Upper lobe of right lung (tissue), 1 donor: ENCODE measurements at regions not wholly inside any gene's neighbourhood (a gene's known extent, or its start where the extent isn't known, plus 50 kb on each side); places are given as distances from the start of the nearest gene placed in this dataset.
"Not testable (repeated sequence)": the region's sequence is repeated elsewhere in the genome, so short reads cannot be mapped to it uniquely, and the experiment has no call there.

Experiments
- ATAC-seq: fragments of 200-7000 bp; cut with Tn5 transposase; one replicate; pipeline ENCODE4 v1.9.1; 2020; ENCODE audit warnings: mild to moderate bottlenecking, moderate library complexity
- DNase-seq: peaks from one replicate; pipeline ENCODE4 v3.0.0-alpha.2; 2020
- H3K27ac ChIP-seq: fragments of 200-600 bp; one replicate; pipeline ENCODE4 v1.8.0; 2022
- H3K27me3 ChIP-seq: fragments of 200-600 bp; one replicate; pipeline ENCODE4 v1.8.0; 2022; ENCODE audit warnings: mild to moderate bottlenecking
- H3K36me3 ChIP-seq: fragments of 200-600 bp; one replicate; pipeline ENCODE4 v1.8.0; 2022
- H3K4me1 ChIP-seq: fragments of 200-600 bp; one replicate; pipeline ENCODE4 v1.8.0; 2022
- H3K4me3 ChIP-seq: fragments of 200-600 bp; one replicate; pipeline ENCODE4 v1.8.0; 2022; ENCODE audit warnings: mild to moderate bottlenecking
- H3K9me3 ChIP-seq: fragments of 200-600 bp; one replicate; pipeline ENCODE4 v1.8.0; 2022
- CTCF ChIP-seq: fragments of 200-600 bp; IDR thresholded peaks from one replicate; pipeline ENCODE4 v1.8.0; 2022; ENCODE audit warnings: antibody characterized with exemption
- intact Hi-C: fragments of 100-400 bp; cut with DNase I; formaldehyde crosslinking; loops from one replicate; pipeline ENCODE4 v1.11.0; 2022
- donor health status: DM: no; HTN: yes; CAD: no; lungs with severe emphysema.

- DNase-seq (no peak), ATAC-seq (no peak)
- TF ChIP-seq CTCF = no peak
- Histone ChIP-seq H3K4me1 (no peaks in the 10 kb centered on the region), H3K4me3 (no peak overlapping the region), H3K27me3 (no peaks in the 10 kb centered on the region), H3K36me3 (no peaks in the 10 kb centered on the region), H3K27ac (no peak overlapping the region), H3K9me3 (no peaks in the 10 kb centered on the region)
- intact Hi-C loops = no loop called here
These were observed 176.8 kb upstream of the GLRA2 start for GRCh38 chrX:14352511-14352910.

- no peak for ATAC-seq
- no peak for TF ChIP-seq CTCF
These were observed 177.6 kb upstream of the GLRA2 start for GRCh38 chrX:14351611-14352303.

GRCh38 chrX:14347523-14347922, 181.8 kb upstream of the GLRA2 start:
- Histone ChIP-seq H3K36me3 (no peaks in the 10 kb centered on the region), H3K27ac (no peak overlapping the region), H3K4me1 (no peaks in the 10 kb centered on the region), H3K9me3 (no peaks in the 10 kb centered on the region), H3K27me3 (no peaks in the 10 kb centered on the region), H3K4me3 (no peak overlapping the region)
- TF ChIP-seq CTCF = no peak
- ATAC-seq = no peak
- DNase-seq = no peak
- intact Hi-C loops = no loop called here

More at GRCh38 chrX:14351611-14352303, 177.6 kb upstream of the GLRA2 start:
- H3K36me3 ChIP-seq = no peaks in the 10 kb centered on the region
- DNase-seq = no peak
- no peaks in the 10 kb centered on the region for H3K4me1 ChIP-seq
- H3K9me3 ChIP-seq = no peaks in the 10 kb centered on the region
- intact Hi-C loops = no loop called here
- H3K27me3 ChIP-seq = no peaks in the 10 kb centered on the region
- no peak overlapping the region for H3K27ac ChIP-seq
- no peak overlapping the region for H3K4me3 ChIP-seq

- no peak for TF ChIP-seq CTCF
- ATAC-seq = no peak
These were observed 185.0 kb upstream of the GLRA2 start for GRCh38 chrX:14344172-14344940.

GRCh38 chrX:14309431-14309830, 219.9 kb upstream of the GLRA2 start:
- DNase-seq (no peak), ATAC-seq (no peak)
- Histone ChIP-seq H3K9me3 (no peaks in the 10 kb centered on the region), H3K4me3 (no peak overlapping the region), H3K27me3 (no peaks in the 10 kb centered on the region), H3K36me3 (no peaks in the 10 kb centered on the region), H3K27ac (no peak overlapping the region), H3K4me1 (no peaks in the 10 kb centered on the region)
- TF ChIP-seq CTCF = no peak
- intact Hi-C loops = no loop called here

More at GRCh38 chrX:14344172-14344940, 185.0 kb upstream of the GLRA2 start:
- no peak overlapping the region for H3K4me3 ChIP-seq
- H3K36me3 ChIP-seq = no peaks in the 10 kb centered on the region
- H3K9me3 ChIP-seq = no peaks in the 10 kb centered on the region
- H3K4me1 ChIP-seq = no peaks in the 10 kb centered on the region
- no peaks in the 10 kb centered on the region for H3K27me3 ChIP-seq
- H3K27ac ChIP-seq = no peak overlapping the region
- intact Hi-C loops = no loop called here
- no peak for DNase-seq

- H3K9me3 ChIP-seq, H3K27me3 ChIP-seq, ATAC-seq, H3K36me3 ChIP-seq, DNase-seq, intact Hi-C loops, H3K4me1 ChIP-seq, H3K27ac ChIP-seq, H3K4me3 ChIP-seq: not testable (repeated sequence)
These were observed 220.4 kb upstream of the GLRA2 start for GRCh38 chrX:14308976-14309375.
